Thyroid gland (tissue), 4 donors: ENCODE measurements at regions not wholly inside any gene's neighbourhood (a gene's known extent, or its start where the extent isn't known, plus 50 kb on each side); places are given as distances from the start of the nearest gene placed in this dataset.

Experiments
- POLR2A ChIP-seq, 2 donors: fragments of 450-650 bp; IDR thresholded peaks; one replicate each; pipeline ENCODE4 v1.6.1; 2017; ENCODE audit warnings: antibody characterized with exemption in 2 of 2, mild to moderate bottlenecking in 2 of 2, moderate library complexity in 1 of 2
- TF ChIP-seq, protein P1 (sequence below), 6 experiments: fragments of 200-600 bp in 3 of 6; fragments of 450-650 bp in 3 of 6; sonication (generic) in 3 of 6; IDR thresholded peaks; one replicate each; pipeline ENCODE4 v1.5.1; 2016 to 2019; ENCODE audit warnings: antibody characterized with exemption in 6 of 6, mild to moderate bottlenecking in 2 of 6, inconsistent platforms in 1 of 6, moderate library complexity in 1 of 6

DNA sequence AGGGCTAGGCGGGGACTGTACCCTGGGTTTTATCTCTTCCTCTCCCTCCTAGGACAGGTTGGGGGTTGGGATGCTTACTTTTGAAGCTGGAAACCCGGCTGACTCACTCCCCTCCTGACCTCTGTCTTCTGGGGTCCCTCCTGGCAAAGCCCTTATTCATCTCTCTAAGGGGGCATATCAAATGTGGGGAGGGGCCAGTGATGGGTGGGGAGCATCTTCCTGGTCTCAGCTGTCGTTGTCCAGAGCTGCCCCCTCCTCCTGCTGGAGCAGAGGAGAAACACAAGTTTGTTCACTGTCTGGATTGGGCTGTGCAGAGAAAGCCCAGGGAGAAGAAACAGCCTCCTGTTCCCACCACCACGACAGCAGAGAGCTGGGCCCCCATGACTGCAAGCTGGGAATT, 85.8 kb downstream of the TNFAIP2 start:
- no peak for TF ChIP-seq POLR2A (IDR thresholded peaks at IDR 0.05)
- TF ChIP-seq, protein P1, sequence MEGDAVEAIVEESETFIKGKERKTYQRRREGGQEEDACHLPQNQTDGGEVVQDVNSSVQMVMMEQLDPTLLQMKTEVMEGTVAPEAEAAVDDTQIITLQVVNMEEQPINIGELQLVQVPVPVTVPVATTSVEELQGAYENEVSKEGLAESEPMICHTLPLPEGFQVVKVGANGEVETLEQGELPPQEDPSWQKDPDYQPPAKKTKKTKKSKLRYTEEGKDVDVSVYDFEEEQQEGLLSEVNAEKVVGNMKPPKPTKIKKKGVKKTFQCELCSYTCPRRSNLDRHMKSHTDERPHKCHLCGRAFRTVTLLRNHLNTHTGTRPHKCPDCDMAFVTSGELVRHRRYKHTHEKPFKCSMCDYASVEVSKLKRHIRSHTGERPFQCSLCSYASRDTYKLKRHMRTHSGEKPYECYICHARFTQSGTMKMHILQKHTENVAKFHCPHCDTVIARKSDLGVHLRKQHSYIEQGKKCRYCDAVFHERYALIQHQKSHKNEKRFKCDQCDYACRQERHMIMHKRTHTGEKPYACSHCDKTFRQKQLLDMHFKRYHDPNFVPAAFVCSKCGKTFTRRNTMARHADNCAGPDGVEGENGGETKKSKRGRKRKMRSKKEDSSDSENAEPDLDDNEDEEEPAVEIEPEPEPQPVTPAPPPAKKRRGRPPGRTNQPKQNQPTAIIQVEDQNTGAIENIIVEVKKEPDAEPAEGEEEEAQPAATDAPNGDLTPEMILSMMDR (IDR thresholded peaks at IDR 0.05): no peak
